HFF-Myc (cell line): ENCODE measurements at regions not wholly inside any gene's neighbourhood (a gene's known extent, or its start where the extent isn't known, plus 50 kb on each side); places are given as distances from the start of the nearest gene placed in this dataset.
A peak's percentile ranks its signal among the peaks of the same experiment; 100 is the strongest.
"Not testable (repeated sequence)": the region's sequence is repeated elsewhere in the genome, so short reads cannot be mapped to it uniquely, and the experiment has no call there.

Experiments used
- DNase-seq: peaks from one replicate; pipeline ENCODE4 v3.0.0-alpha.2; 2011; ENCODE audit warnings: low read depth; ENCODE audit errors: extremely low read depth
- H3K4me3 ChIP-seq: replicated peaks from 2 replicates; pipeline ENCODE4 v1.5.1; 2011; ENCODE audit warnings: low read depth, mild to moderate bottlenecking, control low read depth, low read length
- CTCF ChIP-seq: IDR thresholded peaks from 2 replicates; pipeline ENCODE4 v1.5.1; 2012; ENCODE audit warnings: mild to moderate bottlenecking, low read depth, low read length, control low read depth; ENCODE audit errors: missing control alignments

- no peak overlapping the region for H3K4me3 ChIP-seq
- TF ChIP-seq CTCF, result no peak
- DNase-seq, result no peak
Observed at GRCh38 chr4:81330018-81330417, 115.0 kb upstream of the PRKG2 start.

- H3K4me3 ChIP-seq, result no peak overlapping the region
- DNase-seq, result no peak
- no peak for TF ChIP-seq CTCF
Observed at GRCh38 chr4:81326581-81326980, 111.6 kb upstream of the PRKG2 start.

GRCh38 chr4:81324594-81324993, 109.6 kb upstream of the PRKG2 start:
- not testable (repeated sequence) for DNase-seq, H3K4me3 ChIP-seq

GRCh38 chr4:81319657-81320056, 104.6 kb upstream of the PRKG2 start:
- TF ChIP-seq CTCF, result no peak
- no peak for DNase-seq

GRCh38 chr4:81314897-81315470, 100.0 kb upstream of the PRKG2 start:
- TF ChIP-seq CTCF, result no peak
- no peak for DNase-seq
- no peak overlapping the region for H3K4me3 ChIP-seq

More at GRCh38 chr4:81319657-81320056, 104.6 kb upstream of the PRKG2 start:
- H3K4me3 ChIP-seq, result no peak overlapping the region

- H3K4me3 ChIP-seq, result no peak overlapping the region
- peak; percentile 22 for DNase-seq
- TF ChIP-seq CTCF, result no peak
Observed at GRCh38 chr4:81314196-81314896, 99.3 kb upstream of the PRKG2 start.

- no peak for DNase-seq
- no peak overlapping the region for H3K4me3 ChIP-seq
- no peak for TF ChIP-seq CTCF
Observed at GRCh38 chr4:81307991-81308390, 93.0 kb upstream of the PRKG2 start.
